BLaER1 treated with 17β-estradiol and CSF1 and Interleukin-3, amounts not matched to agents 10 nM and 100 nM (cell line): ENCODE measurements at regions not wholly inside any gene's neighbourhood (a gene's known extent, or its start where the extent isn't known, plus 50 kb on each side); places are given as distances from the start of the nearest gene placed in this dataset.

Experiments
- H3K27ac ChIP-seq, 11 experiments: shearing (Covaris generic); formaldehyde crosslinking; 2 replicates each; pipeline ENCODE4 v1.8.1; 2022
- H3K27me3 ChIP-seq, 11 experiments: shearing (Covaris generic); formaldehyde crosslinking; 2 replicates each; pipeline ENCODE4 v1.8.1; 2022
- H3K36me3 ChIP-seq, 11 experiments: shearing (Covaris generic); formaldehyde crosslinking; 2 replicates each; pipeline ENCODE4 v1.8.1; 2022
- H3K4me1 ChIP-seq, 10 experiments: shearing (Covaris generic); formaldehyde crosslinking; 2 replicates each; pipeline ENCODE4 v1.8.1; 2022
- H3K4me2 ChIP-seq, 11 experiments: shearing (Covaris generic); formaldehyde crosslinking; 2 replicates each; pipeline ENCODE4 v1.8.1; 2022
- H3K4me3 ChIP-seq, 10 experiments: shearing (Covaris generic); formaldehyde crosslinking; 2 replicates each; pipeline ENCODE4 v1.8.1; 2022
- H3K9ac ChIP-seq, 11 experiments: shearing (Covaris generic); formaldehyde crosslinking; 2 replicates each; pipeline ENCODE4 v1.8.1; 2022
- H3K9me3 ChIP-seq, 11 experiments: shearing (Covaris generic); formaldehyde crosslinking; replicated peaks in 1 of 11; 2 replicates each; pipeline ENCODE4 v1.8.1; 2022
- H4K20me1 ChIP-seq, 11 experiments: shearing (Covaris generic); formaldehyde crosslinking; 2 replicates each; pipeline ENCODE4 v1.8.1; 2022
- Cebpa-rat ChIP-seq, 11 experiments: shearing (Covaris generic); IDR thresholded peaks; 2 replicates each; pipeline ENCODE4 v1.8.1; 2022

- no peak overlapping the region for H3K9ac ChIP-seq
- H3K4me2 ChIP-seq: no peak overlapping the region
- H3K27ac ChIP-seq: no peak overlapping the region
- H3K9me3 ChIP-seq: no peaks in the 10 kb centered on the region
- H3K36me3 ChIP-seq: no peaks in the 10 kb centered on the region
- no peaks in the 10 kb centered on the region for H3K27me3 ChIP-seq
- no peak for TF ChIP-seq Cebpa-rat (IDR thresholded peaks at IDR 0.05)
- H4K20me1 ChIP-seq: no peaks in the 10 kb centered on the region
- no peak overlapping the region for H3K4me3 ChIP-seq
- no peaks in the 10 kb centered on the region for H3K4me1 ChIP-seq
Measured at GRCh38 chr11:96925862-96926261, 536.0 kb downstream of the JRKL start.

DNA sequence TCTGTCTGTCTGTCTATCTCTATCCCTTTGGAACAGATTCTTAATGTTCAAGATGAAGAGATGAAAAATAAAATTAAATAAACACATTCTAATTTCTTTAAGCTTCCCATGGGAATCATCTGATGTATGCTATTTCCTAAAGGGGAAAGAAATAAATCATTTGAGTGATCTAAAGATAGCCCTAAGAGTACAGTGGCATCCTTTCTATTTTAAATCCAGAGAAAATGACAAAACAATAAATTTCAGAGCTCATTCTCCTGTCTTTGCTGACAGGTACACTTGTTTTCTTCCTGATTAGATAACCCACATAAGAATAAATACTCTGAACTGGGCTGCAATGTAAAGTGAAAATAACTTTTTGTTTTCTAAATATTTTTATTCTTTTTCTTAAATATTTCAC lies 550.4 kb downstream of the JRKL start:
- H3K4me2 ChIP-seq: no peak overlapping the region
- no peaks in the 10 kb centered on the region for H3K4me1 ChIP-seq
- H3K36me3 ChIP-seq: no peaks in the 10 kb centered on the region
- TF ChIP-seq Cebpa-rat (IDR thresholded peaks at IDR 0.05): no peak
- H4K20me1 ChIP-seq: no peaks in the 10 kb centered on the region
- H3K9ac ChIP-seq: no peak overlapping the region
- H3K27me3 ChIP-seq: no peaks in the 10 kb centered on the region
- no peak overlapping the region for H3K4me3 ChIP-seq
- H3K9me3 ChIP-seq: no peaks in the 10 kb centered on the region
- no peak overlapping the region for H3K27ac ChIP-seq

GRCh38 chr11:96942855-96943254 lies 553.0 kb downstream of the JRKL start:
- Histone ChIP-seq H3K9ac (no peak overlapping the region), H3K4me3 (no peak overlapping the region), H3K27ac (no peak overlapping the region), H3K36me3 (no peaks in the 10 kb centered on the region), H3K27me3 (no peaks in the 10 kb centered on the region), H3K9me3 (no peaks in the 10 kb centered on the region), H3K4me1 (no peaks in the 10 kb centered on the region), H3K4me2 (no peak overlapping the region), H4K20me1 (no peaks in the 10 kb centered on the region)
- TF ChIP-seq Cebpa-rat (IDR thresholded peaks at IDR 0.05): no peak

- TF ChIP-seq Cebpa-rat (IDR thresholded peaks at IDR 0.05): no peak
- H3K36me3 ChIP-seq: no peaks in the 10 kb centered on the region
- H3K9ac ChIP-seq: no peak overlapping the region
- H3K9me3 ChIP-seq: no peaks in the 10 kb centered on the region
- no peak overlapping the region for H3K4me3 ChIP-seq
- H3K27me3 ChIP-seq: no peaks in the 10 kb centered on the region
- H4K20me1 ChIP-seq: no peaks in the 10 kb centered on the region
- no peak overlapping the region for H3K27ac ChIP-seq
- no peaks in the 10 kb centered on the region for H3K4me1 ChIP-seq
- no peak overlapping the region for H3K4me2 ChIP-seq
Measured at GRCh38 chr11:96943970-96944369, 554.2 kb downstream of the JRKL start.

GRCh38 chr11:96948066-96948465 lies 558.3 kb downstream of the JRKL start:
- H3K27ac ChIP-seq: no peak overlapping the region
- no peaks in the 10 kb centered on the region for H4K20me1 ChIP-seq
- H3K27me3 ChIP-seq: no peaks in the 10 kb centered on the region
- H3K4me2 ChIP-seq: no peak overlapping the region
- no peak overlapping the region for H3K4me3 ChIP-seq
- H3K36me3 ChIP-seq: no peaks in the 10 kb centered on the region
- H3K9ac ChIP-seq: no peak overlapping the region
- TF ChIP-seq Cebpa-rat (IDR thresholded peaks at IDR 0.05): no peak
- H3K4me1 ChIP-seq: no peaks in the 10 kb centered on the region
- no peaks in the 10 kb centered on the region for H3K9me3 ChIP-seq

GRCh38 chr11:96949464-96949863 lies 559.7 kb downstream of the JRKL start:
- H3K9me3 ChIP-seq: no peaks in the 10 kb centered on the region
- no peaks in the 10 kb centered on the region for H4K20me1 ChIP-seq
- no peak for TF ChIP-seq Cebpa-rat (IDR thresholded peaks at IDR 0.05)
- no peak overlapping the region for H3K4me2 ChIP-seq
- H3K4me3 ChIP-seq: no peak overlapping the region
- H3K36me3 ChIP-seq: no peaks in the 10 kb centered on the region
- H3K9ac ChIP-seq: no peak overlapping the region
- no peaks in the 10 kb centered on the region for H3K4me1 ChIP-seq
- H3K27me3 ChIP-seq: no peaks in the 10 kb centered on the region
- H3K27ac ChIP-seq: no peak overlapping the region

- no peak for TF ChIP-seq Cebpa-rat (IDR thresholded peaks at IDR 0.05)
- no peaks in the 10 kb centered on the region for H3K27me3 ChIP-seq
Measured at GRCh38 chr11:96954587-96955242, 564.9 kb downstream of the JRKL start.

DNA sequence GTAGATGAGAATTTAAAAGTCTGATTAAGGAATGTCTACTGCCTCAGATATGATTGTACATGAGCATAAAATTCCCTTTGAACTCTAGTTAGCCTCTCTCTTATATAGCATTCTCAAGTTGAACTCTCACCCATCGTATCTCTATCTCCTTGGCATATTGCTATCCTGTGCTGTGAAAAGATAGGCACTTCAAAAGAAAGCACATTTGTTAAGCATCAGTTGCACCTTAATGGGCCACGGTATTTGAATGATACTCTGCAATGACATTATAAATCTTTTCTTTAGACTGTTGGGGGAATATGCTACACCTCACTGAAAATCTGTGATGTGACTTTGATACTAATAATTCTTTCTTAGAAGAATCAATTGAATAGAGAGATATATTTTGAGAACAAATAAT lies 570.7 kb downstream of the JRKL start:
- Histone ChIP-seq H3K9me3 (no peaks in the 10 kb centered on the region), H3K36me3 (no peaks in the 10 kb centered on the region), H3K4me1 (0 out of 20 replicates have a peak, but pooled peaks cover 0 to 4% (median 0%) of the 10 kb centered on the region in 10 experiments), H3K4me2 (no peak overlapping the region), H3K9ac (no peak overlapping the region), H4K20me1 (no peaks in the 10 kb centered on the region), H3K4me3 (no peak overlapping the region), H3K27ac (no peak overlapping the region), H3K27me3 (no peaks in the 10 kb centered on the region)
- TF ChIP-seq Cebpa-rat (IDR thresholded peaks at IDR 0.05): no peak

More at GRCh38 chr11:96954587-96955242, 564.9 kb downstream of the JRKL start:
- Histone ChIP-seq H3K36me3 (no peaks in the 10 kb centered on the region), H4K20me1 (no peaks in the 10 kb centered on the region), H3K27ac (no peak overlapping the region), H3K9me3 (no peaks in the 10 kb centered on the region), H3K4me1 (no peaks in the 10 kb centered on the region), H3K4me2 (no peak overlapping the region), H3K9ac (no peak overlapping the region), H3K4me3 (no peak overlapping the region)

GRCh38 chr11:96960926-96961325 lies 571.1 kb downstream of the JRKL start:
- Histone ChIP-seq H3K36me3 (no peaks in the 10 kb centered on the region), H3K4me2 (no peak overlapping the region), H3K27ac (no peak overlapping the region), H3K4me1 (0 out of 20 replicates have a peak, but pooled peaks cover 0 to 4% (median 0%) of the 10 kb centered on the region in 10 experiments), H3K9ac (no peak overlapping the region), H3K4me3 (no peak overlapping the region), H3K27me3 (no peaks in the 10 kb centered on the region), H4K20me1 (no peaks in the 10 kb centered on the region), H3K9me3 (no peaks in the 10 kb centered on the region)
- no peak for TF ChIP-seq Cebpa-rat (IDR thresholded peaks at IDR 0.05)

DNA sequence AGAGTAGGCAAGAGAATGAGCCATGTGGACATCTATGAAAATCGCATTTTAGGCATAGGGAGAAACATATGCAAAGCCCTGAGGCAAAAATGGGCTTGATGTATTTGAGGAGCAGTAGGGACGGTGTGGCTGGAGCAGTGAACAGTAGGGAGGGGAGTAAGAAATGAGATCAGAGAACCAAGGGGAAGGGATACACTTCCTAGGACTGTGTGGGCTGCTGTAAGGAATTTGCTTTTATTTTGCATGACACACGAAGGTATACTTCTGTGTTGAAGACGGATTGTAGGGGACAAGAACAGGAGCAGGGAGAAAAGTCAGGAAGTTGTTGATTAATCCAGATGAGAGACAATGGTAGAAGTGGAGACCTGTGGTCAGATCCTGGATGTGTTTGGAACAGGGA lies 572.1 kb downstream of the JRKL start:
- H3K36me3 ChIP-seq: no peaks in the 10 kb centered on the region
- TF ChIP-seq Cebpa-rat (IDR thresholded peaks at IDR 0.05): no peak
- H4K20me1 ChIP-seq: no peaks in the 10 kb centered on the region
- H3K27me3 ChIP-seq: no peaks in the 10 kb centered on the region
- 0 out of 20 replicates have a peak, but pooled peaks cover 0 to 4% (median 0%) of the 10 kb centered on the region in 10 experiments for H3K4me1 ChIP-seq
- H3K9me3 ChIP-seq: no peaks in the 10 kb centered on the region
- no peak overlapping the region for H3K27ac ChIP-seq
- H3K4me3 ChIP-seq: no peak overlapping the region
- no peak overlapping the region for H3K9ac ChIP-seq
- H3K4me2 ChIP-seq: no peak overlapping the region
